ENCODE measurements at regions not wholly inside any gene's neighbourhood (a gene's known extent, or its start where the extent isn't known, plus 50 kb on each side); places are given as distances from the start of the nearest gene placed in this dataset.

DNA sequence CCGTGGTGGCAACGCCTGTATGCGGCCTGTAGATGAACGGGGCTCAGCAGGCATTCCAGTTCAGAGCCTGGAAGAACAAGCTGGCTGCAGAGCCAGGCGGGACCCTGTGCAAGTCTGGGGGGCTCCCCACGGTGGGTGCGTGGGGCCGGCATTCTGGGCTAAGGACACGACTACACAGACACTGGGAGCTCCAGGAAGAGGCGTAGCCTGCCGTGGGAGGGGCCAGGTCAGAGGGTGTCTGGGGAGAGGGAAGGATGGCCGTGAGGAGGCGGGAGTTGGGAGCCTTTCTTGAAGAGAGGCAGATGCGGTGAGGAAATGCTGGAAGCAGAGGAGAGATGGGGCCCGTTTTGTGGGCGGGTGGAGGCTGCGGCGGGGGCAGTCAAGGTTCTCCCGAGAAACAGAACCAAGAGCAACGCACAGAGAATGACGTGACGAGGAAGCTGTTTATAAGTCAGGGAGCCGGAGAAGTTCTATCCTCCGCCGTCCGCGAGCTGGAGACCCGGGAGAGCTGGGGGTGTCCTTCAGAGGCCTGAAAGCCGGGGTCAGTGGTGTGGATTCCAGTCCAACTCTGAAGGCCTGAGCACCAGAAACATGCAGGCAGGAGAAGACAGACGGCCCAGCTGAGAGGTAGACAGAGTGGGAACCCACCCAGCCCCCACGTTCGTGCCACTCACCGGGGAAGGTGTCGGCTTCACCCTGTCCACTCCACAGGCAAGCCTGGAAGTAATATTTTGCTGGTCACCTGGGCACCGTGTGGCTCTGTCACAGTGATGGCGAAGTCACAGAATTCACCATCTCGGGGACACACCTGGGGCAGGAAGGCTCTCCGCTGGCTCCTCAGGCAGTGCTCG is 529.6 kb downstream of the BRD1 start:
- TF ChIP-seq, protein P1, sequence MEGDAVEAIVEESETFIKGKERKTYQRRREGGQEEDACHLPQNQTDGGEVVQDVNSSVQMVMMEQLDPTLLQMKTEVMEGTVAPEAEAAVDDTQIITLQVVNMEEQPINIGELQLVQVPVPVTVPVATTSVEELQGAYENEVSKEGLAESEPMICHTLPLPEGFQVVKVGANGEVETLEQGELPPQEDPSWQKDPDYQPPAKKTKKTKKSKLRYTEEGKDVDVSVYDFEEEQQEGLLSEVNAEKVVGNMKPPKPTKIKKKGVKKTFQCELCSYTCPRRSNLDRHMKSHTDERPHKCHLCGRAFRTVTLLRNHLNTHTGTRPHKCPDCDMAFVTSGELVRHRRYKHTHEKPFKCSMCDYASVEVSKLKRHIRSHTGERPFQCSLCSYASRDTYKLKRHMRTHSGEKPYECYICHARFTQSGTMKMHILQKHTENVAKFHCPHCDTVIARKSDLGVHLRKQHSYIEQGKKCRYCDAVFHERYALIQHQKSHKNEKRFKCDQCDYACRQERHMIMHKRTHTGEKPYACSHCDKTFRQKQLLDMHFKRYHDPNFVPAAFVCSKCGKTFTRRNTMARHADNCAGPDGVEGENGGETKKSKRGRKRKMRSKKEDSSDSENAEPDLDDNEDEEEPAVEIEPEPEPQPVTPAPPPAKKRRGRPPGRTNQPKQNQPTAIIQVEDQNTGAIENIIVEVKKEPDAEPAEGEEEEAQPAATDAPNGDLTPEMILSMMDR (IDR thresholded peaks at IDR 0.05; ENCODE audit: borderline replicate concordance, insufficient read depth, low read depth, low read length): no peak

DNA sequence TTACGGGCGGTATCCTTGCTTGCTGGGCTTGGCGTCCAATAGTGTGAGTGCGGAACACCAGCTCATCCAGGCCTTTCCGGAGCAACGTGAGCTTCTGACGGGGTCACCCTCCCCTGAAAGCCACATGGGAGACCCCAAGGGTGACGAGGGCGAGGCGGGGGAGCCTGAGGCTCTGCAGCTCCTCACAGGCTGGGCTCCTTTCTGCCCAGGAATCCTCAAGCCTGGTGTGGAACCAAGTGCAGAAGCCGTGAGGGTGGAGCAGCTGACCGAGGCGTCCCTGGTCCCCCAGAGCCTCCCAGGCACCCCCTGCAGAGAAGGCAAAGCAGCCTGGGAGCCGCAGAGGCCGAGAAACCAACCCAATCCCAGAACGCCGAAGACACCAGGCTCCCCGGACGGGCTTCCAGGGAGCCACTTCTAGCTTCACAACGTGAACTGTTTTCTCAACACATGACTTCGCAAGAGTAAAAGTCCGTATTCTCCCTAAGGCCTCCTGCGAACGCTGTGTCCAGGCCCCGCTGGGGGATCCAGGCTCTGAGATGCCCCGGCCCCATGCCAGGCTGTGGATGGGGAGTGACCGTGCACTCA is 530.3 kb downstream of the BRD1 start:
- H3K4me3 ChIP-seq (ENCODE audit: low read depth, low read length): no peak overlapping the region
- TF ChIP-seq, protein P1 (IDR thresholded peaks at IDR 0.05; ENCODE audit: borderline replicate concordance, insufficient read depth, low read depth, low read length): no peak

More for the DNA sequence above, 529.6 kb downstream of the BRD1 start:
- no peak overlapping the region for H3K4me3 ChIP-seq (ENCODE audit: low read depth, low read length)

DNA sequence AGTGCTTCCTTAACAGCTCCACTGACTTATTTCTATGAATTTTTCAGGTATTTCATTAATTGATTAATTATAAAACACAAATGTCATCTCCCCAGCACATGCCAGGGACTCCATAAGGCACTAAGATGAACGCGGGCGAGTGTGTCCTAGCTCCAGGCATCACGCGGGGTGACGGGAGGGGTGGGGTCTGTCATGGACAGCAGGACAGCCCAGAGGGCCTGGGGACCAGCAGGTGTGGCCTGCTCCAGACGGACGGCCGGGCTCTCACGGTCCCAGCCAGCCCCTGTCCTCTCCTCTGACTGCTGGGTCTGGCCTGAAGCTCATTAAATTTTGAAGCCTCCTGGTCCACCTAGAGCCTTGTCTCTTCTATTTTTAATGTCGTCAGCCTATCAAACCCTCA is 531.1 kb downstream of the BRD1 start:
- TF ChIP-seq, protein P1 (IDR thresholded peaks at IDR 0.05; ENCODE audit: borderline replicate concordance, insufficient read depth, low read depth, low read length): no peak
- H3K4me3 ChIP-seq (ENCODE audit: low read depth, low read length): no peak overlapping the region

DNA sequence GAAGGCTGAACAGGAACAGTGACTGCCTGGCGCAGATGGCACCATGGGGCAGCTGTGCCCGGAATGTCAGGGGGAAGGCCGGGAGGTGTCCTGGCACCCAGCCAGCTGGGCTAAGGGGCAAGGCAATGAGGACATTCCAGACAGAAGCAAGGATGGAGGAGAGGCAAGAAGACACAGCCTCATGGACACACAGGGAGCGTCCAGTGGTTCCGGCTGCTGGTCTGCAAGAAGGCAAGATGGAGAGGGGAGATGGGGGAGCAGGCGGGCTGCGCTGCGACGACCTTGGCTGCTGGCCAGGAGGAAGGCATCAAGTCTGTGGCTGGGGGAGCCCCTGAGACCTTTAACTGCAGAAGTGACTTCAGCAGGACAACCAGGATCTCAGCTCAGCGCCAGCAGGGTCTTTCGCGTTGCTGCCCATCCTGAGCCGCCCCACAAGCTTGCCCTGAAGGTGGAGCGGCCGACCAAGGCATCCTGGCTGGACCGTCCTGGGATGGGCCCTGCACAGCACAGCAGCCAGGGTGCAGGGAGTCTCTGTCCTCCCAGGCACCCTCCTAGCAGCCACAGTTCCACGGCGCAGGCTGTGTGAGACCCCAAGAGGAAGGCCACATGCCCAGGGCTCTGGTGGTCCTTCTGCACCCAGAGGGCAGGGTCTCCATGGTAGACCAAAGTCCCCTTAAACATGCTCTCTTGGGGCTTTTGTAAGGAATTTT is 531.7 kb downstream of the BRD1 start:
- no peak overlapping the region for H3K4me3 ChIP-seq (ENCODE audit: low read depth, low read length)
- TF ChIP-seq, protein P1 (IDR thresholded peaks at IDR 0.05; ENCODE audit: borderline replicate concordance, insufficient read depth, low read depth, low read length): no peak

DNA sequence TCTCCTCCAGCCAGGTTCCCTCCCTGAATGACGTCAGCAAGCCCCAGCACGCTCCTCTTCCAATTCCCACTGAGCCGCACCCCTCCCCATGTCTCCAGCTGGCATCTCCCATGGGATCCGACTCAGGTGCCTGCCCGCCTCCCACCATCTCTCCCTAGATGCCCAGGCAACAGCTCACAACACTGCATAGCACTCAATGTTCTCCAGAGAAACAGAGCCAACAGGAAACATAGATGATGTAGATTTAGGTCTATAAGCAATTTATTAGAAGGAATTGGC is 532.3 kb downstream of the BRD1 start:
- TF ChIP-seq, protein P1 (IDR thresholded peaks at IDR 0.05; ENCODE audit: borderline replicate concordance, insufficient read depth, low read depth, low read length): no peak
- no peak overlapping the region for H3K4me3 ChIP-seq (ENCODE audit: low read depth, low read length)

DNA sequence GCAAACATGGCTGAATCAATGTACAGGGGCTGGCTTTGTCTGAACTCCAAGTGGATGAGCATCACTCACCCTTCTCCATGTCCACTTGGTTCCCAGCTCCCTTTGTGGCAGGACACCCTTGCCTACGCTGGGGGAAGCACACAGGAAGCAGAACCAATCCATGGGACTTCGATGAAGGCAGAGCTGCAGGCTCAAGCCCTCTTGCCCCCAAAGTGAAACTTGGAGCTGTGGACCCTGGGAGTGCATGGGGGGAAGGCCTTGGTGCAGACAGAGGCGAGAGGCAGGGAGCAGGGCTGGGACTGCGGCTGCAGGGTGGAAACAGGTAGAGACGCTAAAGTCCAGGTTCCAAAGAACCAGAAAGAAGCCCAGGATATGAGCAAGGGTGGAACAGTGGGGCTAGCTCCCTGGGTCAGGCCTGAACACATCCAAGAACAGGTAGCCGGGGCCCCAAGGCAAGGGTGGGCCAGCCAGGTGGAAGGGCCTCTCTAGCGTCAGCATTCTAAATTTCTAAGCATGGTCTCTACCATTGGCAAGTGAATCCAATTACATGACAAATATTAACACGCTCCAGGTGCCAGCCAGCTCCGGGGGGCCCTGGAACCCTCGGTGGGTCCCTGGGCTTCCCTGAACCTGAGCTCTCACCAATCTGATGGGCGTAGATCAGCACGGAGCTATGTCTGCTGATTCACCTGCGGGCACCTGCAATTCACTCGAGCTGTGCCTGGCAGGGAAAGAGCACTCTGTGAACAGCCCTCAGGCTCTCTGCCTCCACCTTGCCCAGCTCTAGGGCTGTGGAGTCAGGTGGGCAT is 532.8 kb downstream of the BRD1 start:
- no peak overlapping the region for H3K4me3 ChIP-seq (ENCODE audit: low read depth, low read length)
- TF ChIP-seq, protein P1 (IDR thresholded peaks at IDR 0.05; ENCODE audit: borderline replicate concordance, insufficient read depth, low read depth, low read length): no peak
